ENCODE measurements at regions not wholly inside any gene's neighbourhood (a gene's known extent, or its start where the extent isn't known, plus 50 kb on each side); places are given as distances from the start of the nearest gene placed in this dataset.

- intact Hi-C loops (cut with DNase I; ENCODE audit: low total_unique reads) = no loop called here
- H3K9me3 ChIP-seq = no peaks in the 10 kb centered on the region
- H3K4me1 ChIP-seq = no peaks in the 10 kb centered on the region
- 34% methylated on average over 3 of the region's 3 CpGs; no CpG with 5 or more reads in 1 of the 2 donors for WGBS, 2 donors (ENCODE audit: low coverage in 1 of 2)
- no peaks in the 10 kb centered on the region for H3K36me3 ChIP-seq
- peaks cover 5% of the 10 kb centered on the region for H3K27me3 ChIP-seq
- no peak for TF ChIP-seq EP300 (IDR thresholded peaks at IDR 0.05; ENCODE audit: low read depth)
- no peak for TF ChIP-seq CTCF (IDR thresholded peaks at IDR 0.05)
- TF ChIP-seq POLR2A (IDR thresholded peaks at IDR 0.05) = no peak
- no peak for TF ChIP-seq POLR2AphosphoS5 (IDR thresholded peaks at IDR 0.05)
- no peak for DNase-seq
- in situ Hi-C loops (cut with MboI; ENCODE audit: low pct_ligation_motif_present in 1 of 4, low pct_unique_long_range_greater_than_20kb in 1 of 4, low sequenced_read_pairs in 3 of 4) = no loop called here
- H3K4me3 ChIP-seq = no peak overlapping the region
- H3K27ac ChIP-seq = no peak overlapping the region
Observed at GRCh38 chr1:181308098-181308497, 175.2 kb upstream of the CACNA1E start.

- H3K36me3 ChIP-seq = no peaks in the 10 kb centered on the region
- peaks cover 0 to 3% (median 0%) of the 10 kb centered on the region in 4 donors for H3K4me1 ChIP-seq
- WGBS, 2 donors (ENCODE audit: low coverage in 1 of 2) = 35% methylated on average over 2 of the region's 2 CpGs; no CpG with 5 or more reads in 1 of the 2 donors
- no peaks in the 10 kb centered on the region for H3K9me3 ChIP-seq
- in situ Hi-C loops (cut with MboI; ENCODE audit: low pct_ligation_motif_present in 1 of 4, low pct_unique_long_range_greater_than_20kb in 1 of 4, low sequenced_read_pairs in 3 of 4) (no loop called here), intact Hi-C loops (cut with DNase I; ENCODE audit: low total_unique reads) (no loop called here)
- TF ChIP-seq POLR2A (IDR thresholded peaks at IDR 0.05) (no peak), POLR2AphosphoS5 (IDR thresholded peaks at IDR 0.05) (no peak), EP300 (IDR thresholded peaks at IDR 0.05; ENCODE audit: low read depth) (no peak), CTCF (IDR thresholded peaks at IDR 0.05) (no peak)
- H3K27me3 ChIP-seq = peaks cover 27% of the 10 kb centered on the region
- H3K4me3 ChIP-seq = no peak overlapping the region
- DNase-seq = no peak
- H3K27ac ChIP-seq = no peak overlapping the region
Observed at GRCh38 chr1:181310560-181310959, 172.8 kb upstream of the CACNA1E start.

GRCh38 chr1:181312946-181313345, 170.4 kb upstream of the CACNA1E start:
- H3K9me3 ChIP-seq = no peaks in the 10 kb centered on the region

GRCh38 chr1:181313466-181313865, 169.9 kb upstream of the CACNA1E start:
- TF ChIP-seq CTCF (IDR thresholded peaks at IDR 0.05) (no peak), POLR2A (IDR thresholded peaks at IDR 0.05) (no peak), EP300 (IDR thresholded peaks at IDR 0.05; ENCODE audit: low read depth) (no peak), POLR2AphosphoS5 (IDR thresholded peaks at IDR 0.05) (no peak)
- H3K27ac ChIP-seq = no peak overlapping the region
- H3K9me3 ChIP-seq = no peaks in the 10 kb centered on the region
- H3K36me3 ChIP-seq = no peaks in the 10 kb centered on the region
- 80 to 83% methylated on average over 1 to 2 of the region's 2 CpGs for WGBS, 2 donors (ENCODE audit: low coverage in 1 of 2)
- in situ Hi-C loops (cut with MboI; ENCODE audit: low pct_ligation_motif_present in 1 of 4, low pct_unique_long_range_greater_than_20kb in 1 of 4, low sequenced_read_pairs in 3 of 4) (no loop called here), intact Hi-C loops (cut with DNase I; ENCODE audit: low total_unique reads) (no loop called here)
- H3K27me3 ChIP-seq = peaks cover 55% of the 10 kb centered on the region
- peaks cover 0 to 6% (median 0%) of the 10 kb centered on the region in 4 donors for H3K4me1 ChIP-seq
- H3K4me3 ChIP-seq = no peak overlapping the region
- DNase-seq = no peak

More at GRCh38 chr1:181312946-181313345, 170.4 kb upstream of the CACNA1E start:
- H3K4me1 ChIP-seq = peaks cover 0 to 3% (median 0%) of the 10 kb centered on the region in 4 donors
- TF ChIP-seq CTCF (IDR thresholded peaks at IDR 0.05) (no peak), POLR2A (IDR thresholded peaks at IDR 0.05) (no peak), EP300 (IDR thresholded peaks at IDR 0.05; ENCODE audit: low read depth) (no peak), POLR2AphosphoS5 (IDR thresholded peaks at IDR 0.05) (no peak)
- WGBS, 2 donors (ENCODE audit: low coverage in 1 of 2) = 38 to 39% methylated on average over 3 to 4 of the region's 4 CpGs
- H3K36me3 ChIP-seq = no peaks in the 10 kb centered on the region
- intact Hi-C loops (cut with DNase I; ENCODE audit: low total_unique reads) = no loop called here
- peaks cover 49% of the 10 kb centered on the region for H3K27me3 ChIP-seq
- no peak overlapping the region for H3K4me3 ChIP-seq
- no peak for DNase-seq
- in situ Hi-C loops (cut with MboI; ENCODE audit: low pct_ligation_motif_present in 1 of 4, low pct_unique_long_range_greater_than_20kb in 1 of 4, low sequenced_read_pairs in 3 of 4) = no loop called here
- H3K27ac ChIP-seq = no peak overlapping the region
